ENCODE measurements at regions not wholly inside any gene's neighbourhood (a gene's known extent, or its start where the extent isn't known, plus 50 kb on each side); places are given as distances from the start of the nearest gene placed in this dataset.

GRCh38 chr5:61822584-61822983 is 483.4 kb upstream of the KIF2A start:
- TF ChIP-seq, protein P1, sequence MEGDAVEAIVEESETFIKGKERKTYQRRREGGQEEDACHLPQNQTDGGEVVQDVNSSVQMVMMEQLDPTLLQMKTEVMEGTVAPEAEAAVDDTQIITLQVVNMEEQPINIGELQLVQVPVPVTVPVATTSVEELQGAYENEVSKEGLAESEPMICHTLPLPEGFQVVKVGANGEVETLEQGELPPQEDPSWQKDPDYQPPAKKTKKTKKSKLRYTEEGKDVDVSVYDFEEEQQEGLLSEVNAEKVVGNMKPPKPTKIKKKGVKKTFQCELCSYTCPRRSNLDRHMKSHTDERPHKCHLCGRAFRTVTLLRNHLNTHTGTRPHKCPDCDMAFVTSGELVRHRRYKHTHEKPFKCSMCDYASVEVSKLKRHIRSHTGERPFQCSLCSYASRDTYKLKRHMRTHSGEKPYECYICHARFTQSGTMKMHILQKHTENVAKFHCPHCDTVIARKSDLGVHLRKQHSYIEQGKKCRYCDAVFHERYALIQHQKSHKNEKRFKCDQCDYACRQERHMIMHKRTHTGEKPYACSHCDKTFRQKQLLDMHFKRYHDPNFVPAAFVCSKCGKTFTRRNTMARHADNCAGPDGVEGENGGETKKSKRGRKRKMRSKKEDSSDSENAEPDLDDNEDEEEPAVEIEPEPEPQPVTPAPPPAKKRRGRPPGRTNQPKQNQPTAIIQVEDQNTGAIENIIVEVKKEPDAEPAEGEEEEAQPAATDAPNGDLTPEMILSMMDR (IDR thresholded peaks at IDR 0.05; ENCODE audit: borderline replicate concordance, extremely low read depth, low read length, poor library complexity, severe bottlenecking), result no peak
- no peak for TF ChIP-seq EZH2 (IDR thresholded peaks at IDR 0.05; ENCODE audit: borderline replicate concordance, low read depth, low read length, severe bottlenecking)
